Nephron progenitor cell (in vitro differentiated cells): ENCODE measurements at regions not wholly inside any gene's neighbourhood (a gene's known extent, or its start where the extent isn't known, plus 50 kb on each side); places are given as distances from the start of the nearest gene placed in this dataset.

Experiments
- DNase-seq: peaks from one replicate; pipeline ENCODE4 v3.0.0; 2021
- H3K27ac Mint-ChIP-seq: 2 replicates; pipeline ENCODE4 v1.8.0; 2021; ENCODE audit warnings: mild to moderate bottlenecking, moderate library complexity, mixed read lengths
- H3K27me3 Mint-ChIP-seq: 2 replicates; pipeline ENCODE4 v1.8.0; 2021; ENCODE audit warnings: mild to moderate bottlenecking, low read depth, mixed read lengths; ENCODE audit not compliant: poor library complexity
- H3K36me3 Mint-ChIP-seq: 2 replicates; pipeline ENCODE4 v1.8.0; 2021; ENCODE audit warnings: low read depth, mixed read lengths
- H3K4me1 Mint-ChIP-seq: 2 replicates; pipeline ENCODE4 v1.8.0; 2021; ENCODE audit warnings: mixed read lengths
- H3K4me3 Mint-ChIP-seq: 2 replicates; pipeline ENCODE4 v1.8.0; 2021; ENCODE audit warnings: mild to moderate bottlenecking, moderate library complexity, mixed read lengths
- H3K9me3 Mint-ChIP-seq: 2 replicates; pipeline ENCODE4 v1.8.0; 2021; ENCODE audit warnings: mild to moderate bottlenecking, moderate library complexity, mixed read lengths
- TF ChIP-seq, protein P1 (sequence below): fragments of 200-600 bp; sonication (generic); IDR thresholded peaks from 2 replicates; pipeline ENCODE4 v1.5.0; 2021; ENCODE audit warnings: antibody characterized with exemption

DNA sequence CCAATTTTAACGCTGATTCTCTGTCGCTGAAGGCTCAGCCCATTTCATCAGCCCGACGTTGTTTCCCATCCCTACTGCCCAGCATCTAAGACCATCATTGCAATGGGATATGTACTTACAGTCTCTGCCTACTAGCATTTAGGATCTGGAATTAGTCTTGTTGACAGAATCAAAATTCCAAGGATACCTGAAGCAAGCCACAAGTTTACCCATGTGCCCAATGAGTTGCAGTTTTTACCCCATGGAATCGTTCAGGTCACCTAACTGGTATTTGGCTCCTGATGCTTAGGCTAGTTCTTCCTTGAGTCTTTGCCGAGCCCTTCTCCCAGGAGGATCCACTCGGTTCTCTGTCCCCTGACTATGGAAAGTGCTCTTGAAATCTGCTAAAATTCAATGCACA, 276.8 kb downstream of the DNAJB9 start:
- TF ChIP-seq, protein P1, sequence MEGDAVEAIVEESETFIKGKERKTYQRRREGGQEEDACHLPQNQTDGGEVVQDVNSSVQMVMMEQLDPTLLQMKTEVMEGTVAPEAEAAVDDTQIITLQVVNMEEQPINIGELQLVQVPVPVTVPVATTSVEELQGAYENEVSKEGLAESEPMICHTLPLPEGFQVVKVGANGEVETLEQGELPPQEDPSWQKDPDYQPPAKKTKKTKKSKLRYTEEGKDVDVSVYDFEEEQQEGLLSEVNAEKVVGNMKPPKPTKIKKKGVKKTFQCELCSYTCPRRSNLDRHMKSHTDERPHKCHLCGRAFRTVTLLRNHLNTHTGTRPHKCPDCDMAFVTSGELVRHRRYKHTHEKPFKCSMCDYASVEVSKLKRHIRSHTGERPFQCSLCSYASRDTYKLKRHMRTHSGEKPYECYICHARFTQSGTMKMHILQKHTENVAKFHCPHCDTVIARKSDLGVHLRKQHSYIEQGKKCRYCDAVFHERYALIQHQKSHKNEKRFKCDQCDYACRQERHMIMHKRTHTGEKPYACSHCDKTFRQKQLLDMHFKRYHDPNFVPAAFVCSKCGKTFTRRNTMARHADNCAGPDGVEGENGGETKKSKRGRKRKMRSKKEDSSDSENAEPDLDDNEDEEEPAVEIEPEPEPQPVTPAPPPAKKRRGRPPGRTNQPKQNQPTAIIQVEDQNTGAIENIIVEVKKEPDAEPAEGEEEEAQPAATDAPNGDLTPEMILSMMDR: no peak

DNA sequence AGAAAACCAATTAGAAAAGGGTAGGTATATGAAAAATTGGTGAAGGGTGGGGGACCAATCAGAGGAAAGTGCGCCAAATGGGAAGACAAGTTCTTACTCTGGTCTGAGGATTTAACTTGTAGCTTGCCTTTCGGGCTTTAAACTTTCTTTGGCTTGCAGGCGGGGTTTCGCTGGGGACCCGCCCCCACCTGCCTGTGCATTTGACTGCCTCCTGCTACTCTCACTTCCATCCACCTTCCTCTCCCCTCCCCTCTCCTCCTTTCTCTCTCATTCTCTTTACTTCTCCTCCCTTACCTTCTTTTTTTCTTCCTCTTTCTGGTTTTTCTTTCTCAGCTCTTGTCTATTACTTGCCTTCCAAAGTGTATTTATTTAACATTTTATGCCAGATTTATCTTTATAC, 278.8 kb downstream of the DNAJB9 start:
- TF ChIP-seq, protein P1: no peak
- Mint-ChIP-seq H3K4me1 (no peaks in the 10 kb centered on the region), H3K27me3 (no peaks in the 10 kb centered on the region), H3K4me3 (no peak overlapping the region), H3K9me3 (no peaks in the 10 kb centered on the region), H3K27ac (no peak overlapping the region), H3K36me3 (no peaks in the 10 kb centered on the region)
- no peak for DNase-seq

More for the DNA sequence above, 276.8 kb downstream of the DNAJB9 start:
- Mint-ChIP-seq H3K4me1 (no peaks in the 10 kb centered on the region), H3K27ac (peak overlapping the region; percentile 18), H3K36me3 (no peaks in the 10 kb centered on the region), H3K9me3 (no peaks in the 10 kb centered on the region), H3K27me3 (no peaks in the 10 kb centered on the region), H3K4me3 (no peak overlapping the region)
- DNase-seq: no peak

DNA sequence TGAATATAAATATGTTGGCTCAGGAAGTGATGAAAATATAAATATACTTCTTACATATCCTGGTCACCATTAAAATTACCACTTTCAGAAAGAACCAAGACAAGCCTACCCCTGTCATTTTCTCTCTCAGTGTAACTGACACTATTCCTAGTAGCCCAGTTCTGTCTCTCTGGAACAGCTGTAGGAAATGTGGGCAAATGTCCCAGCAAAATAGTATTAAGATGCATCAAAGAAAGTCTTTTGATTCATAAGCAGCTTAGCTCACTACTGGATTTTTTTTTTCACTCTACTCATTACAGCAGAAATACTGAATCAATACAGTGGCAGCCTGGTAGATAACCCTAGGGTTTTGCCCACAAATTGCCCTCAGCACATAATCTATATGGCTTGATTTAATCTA, 290.9 kb downstream of the DNAJB9 start:
- Mint-ChIP-seq H3K4me1 (no peaks in the 10 kb centered on the region), H3K27ac (no peak overlapping the region), H3K27me3 (no peaks in the 10 kb centered on the region), H3K9me3 (peaks cover 3% of the 10 kb centered on the region), H3K4me3 (no peak overlapping the region), H3K36me3 (no peaks in the 10 kb centered on the region)
- no peak for DNase-seq
- TF ChIP-seq, protein P1: no peak

DNA sequence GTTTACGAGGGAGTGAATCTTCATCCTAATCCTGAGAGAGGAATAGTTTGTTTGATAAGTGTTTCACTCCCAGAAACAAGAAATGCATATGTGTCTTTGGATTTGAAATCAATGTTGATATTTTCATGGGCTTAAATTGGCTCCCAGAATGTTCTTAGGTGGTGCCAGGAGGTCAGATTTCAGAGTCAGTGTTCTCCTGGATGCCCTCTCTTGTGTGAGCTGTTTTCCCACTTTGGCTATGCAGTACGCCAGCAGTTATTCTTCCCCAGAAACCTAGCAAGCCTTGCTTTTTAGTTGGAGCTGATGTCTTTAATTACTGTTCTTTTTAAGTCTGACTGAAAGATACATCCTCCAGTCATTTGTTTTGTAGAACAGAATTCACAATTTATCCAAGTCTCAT, 291.4 kb downstream of the DNAJB9 start:
- H3K4me1 Mint-ChIP-seq: no peaks in the 10 kb centered on the region
- no peak for DNase-seq
- H3K4me3 Mint-ChIP-seq: no peak overlapping the region
- H3K27me3 Mint-ChIP-seq: no peaks in the 10 kb centered on the region
- TF ChIP-seq, protein P1: no peak
- H3K36me3 Mint-ChIP-seq: no peaks in the 10 kb centered on the region
- H3K27ac Mint-ChIP-seq: no peak overlapping the region
- peaks cover 3% of the 10 kb centered on the region for H3K9me3 Mint-ChIP-seq

DNA sequence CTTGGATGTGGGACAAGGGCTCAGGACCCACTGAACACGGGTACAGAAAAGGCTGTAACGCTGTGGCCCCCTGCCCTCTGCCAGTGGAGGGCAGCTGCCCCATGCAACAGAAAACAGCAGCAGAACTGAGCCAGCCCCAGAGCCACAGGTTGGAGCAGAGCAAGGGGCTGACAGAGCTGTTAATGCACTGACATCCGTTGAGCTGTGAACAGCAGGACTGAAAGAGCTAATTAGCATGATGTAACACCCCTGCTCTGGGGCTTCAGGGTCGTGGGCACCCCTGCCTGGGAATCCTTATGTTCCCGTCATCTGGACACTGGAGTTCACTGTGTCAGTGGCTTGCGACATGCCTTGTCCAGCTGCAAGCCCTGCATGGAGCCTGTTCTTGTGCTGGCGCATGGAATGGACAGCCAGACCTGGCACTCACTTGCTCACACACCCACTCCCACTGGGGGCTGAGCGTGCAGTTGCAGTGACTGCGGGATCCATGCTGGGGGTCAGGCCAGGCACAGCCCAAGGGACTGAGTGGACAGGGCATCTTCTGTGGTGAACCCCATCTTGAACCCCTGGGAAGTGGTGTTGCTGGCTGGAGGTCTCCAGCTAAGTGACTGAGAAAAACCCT, 293.7 kb downstream of the DNAJB9 start:
- Mint-ChIP-seq H3K27ac (no peak overlapping the region), H3K4me3 (no peak overlapping the region), H3K9me3 (peaks cover 3% of the 10 kb centered on the region), H3K36me3 (no peaks in the 10 kb centered on the region), H3K27me3 (no peaks in the 10 kb centered on the region), H3K4me1 (no peaks in the 10 kb centered on the region)
- DNase-seq: no peak
- TF ChIP-seq, protein P1: no peak

DNA sequence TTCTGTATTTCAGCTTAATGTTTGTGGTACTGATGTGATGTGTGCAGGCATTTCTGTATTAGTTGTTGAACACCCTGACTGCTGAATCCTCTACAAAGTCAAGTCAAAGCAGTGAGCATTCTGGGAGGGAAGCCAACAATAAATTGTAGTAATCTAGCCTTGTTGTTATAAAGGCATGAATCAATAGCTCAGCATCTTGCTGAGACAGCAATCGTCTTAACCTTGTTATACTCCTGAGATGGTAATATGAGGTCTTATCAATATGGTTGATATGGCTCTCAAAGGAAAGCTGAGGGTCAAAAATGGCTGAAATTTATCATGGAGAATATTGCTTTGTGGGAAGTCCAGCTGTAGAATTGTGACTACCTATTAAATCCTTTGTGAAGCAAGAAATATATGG, 299.4 kb downstream of the DNAJB9 start:
- no peaks in the 10 kb centered on the region for H3K4me1 Mint-ChIP-seq
- TF ChIP-seq, protein P1: no peak
- H3K4me3 Mint-ChIP-seq: no peak overlapping the region
- H3K36me3 Mint-ChIP-seq: no peaks in the 10 kb centered on the region
- no peaks in the 10 kb centered on the region for H3K27me3 Mint-ChIP-seq
- peaks cover 27% of the 10 kb centered on the region for H3K9me3 Mint-ChIP-seq
- H3K27ac Mint-ChIP-seq: no peak overlapping the region
- DNase-seq: no peak
